NOMO-1 treated with dmso at 0.1 percent for 144 hours (cell line): ENCODE measurements at regions not wholly inside any gene's neighbourhood (a gene's known extent, or its start where the extent isn't known, plus 50 kb on each side); places are given as distances from the start of the nearest gene placed in this dataset.
"Not testable (repeated sequence)": the region's sequence is repeated elsewhere in the genome, so short reads cannot be mapped to it uniquely, and the experiment has no call there.

Experiments
- DNase-seq: peaks from one replicate; lab custom pipeline; 2025; ENCODE audit not compliant: unreplicated experiment; lab: John Stamatoyannopoulos, UW

- DNase-seq, result no peak
These were observed 63.1 kb downstream of the MATN1 start for GRCh38 chr1:30660241-30660640.

GRCh38 chr1:30659702-30660101 lies 63.7 kb downstream of the MATN1 start:
- DNase-seq, result no peak

- DNase-seq, result not testable (repeated sequence)
These were observed 65.0 kb downstream of the MATN1 start for GRCh38 chr1:30658375-30658774.

- no peak for DNase-seq
These were observed 65.4 kb downstream of the MATN1 start for GRCh38 chr1:30658014-30658336.

- no peak for DNase-seq
These were observed 66.0 kb downstream of the MATN1 start for GRCh38 chr1:30657131-30658013.

GRCh38 chr1:30656171-30656940 lies 67.0 kb downstream of the MATN1 start:
- no peak for DNase-seq

GRCh38 chr1:30655672-30656071 lies 67.7 kb downstream of the MATN1 start:
- no peak for DNase-seq

- no peak for DNase-seq
These were observed 69.2 kb downstream of the MATN1 start for GRCh38 chr1:30654188-30654587.

- DNase-seq, result no peak
These were observed 71.1 kb downstream of the MATN1 start for GRCh38 chr1:30652152-30652841.

GRCh38 chr1:30651395-30651794 lies 72.0 kb downstream of the MATN1 start:
- not testable (repeated sequence) for DNase-seq

- no peak for DNase-seq
These were observed 72.4 kb downstream of the MATN1 start for GRCh38 chr1:30650968-30651320.

GRCh38 chr1:30650038-30650967 lies 73.1 kb downstream of the MATN1 start:
- no peak for DNase-seq

- no peak for DNase-seq
These were observed 73.9 kb downstream of the MATN1 start for GRCh38 chr1:30649321-30649991.

- DNase-seq, result no peak
These were observed 74.9 kb downstream of the MATN1 start for GRCh38 chr1:30648408-30649000.

GRCh38 chr1:30645807-30646206 lies 77.6 kb downstream of the MATN1 start:
- no peak for DNase-seq

- DNase-seq, result no peak
These were observed 80.8 kb downstream of the MATN1 start for GRCh38 chr1:30642391-30643120.

- DNase-seq, result no peak
These were observed 81.6 kb downstream of the MATN1 start for GRCh38 chr1:30641572-30642353.

GRCh38 chr1:30639881-30640452 lies 83.4 kb downstream of the MATN1 start:
- DNase-seq, result no peak
